Liver (tissue), 3 donors: ENCODE measurements at regions not wholly inside any gene's neighbourhood (a gene's known extent, or its start where the extent isn't known, plus 50 kb on each side); places are given as distances from the start of the nearest gene placed in this dataset.

ENCODE experiments used
- ATF3 ChIP-seq: IDR thresholded peaks from 2 replicates; pipeline ENCODE4 v1.6.1; 2016; ENCODE audit warnings: antibody characterized with exemption
- CTCF ChIP-seq: fragments of 150-350 bp; IDR thresholded peaks from 2 replicates; pipeline ENCODE4 v1.5.1; 2017; ENCODE audit warnings: improper control_type of control experiment, low read depth, low read length; ENCODE audit not compliant: missing input control
- FOXA1 ChIP-seq: IDR thresholded peaks from 2 replicates; pipeline ENCODE4 v1.6.1; 2016; ENCODE audit warnings: antibody characterized with exemption
- GABPA ChIP-seq, 2 donors: IDR thresholded peaks in 1 of 2; conservative IDR thresholded peaks in 1 of 2; 2 replicates each; pipeline ENCODE4 v1.6.1; 2016; ENCODE audit warnings: antibody characterized with exemption in 2 of 2, mild to moderate bottlenecking in 1 of 2, moderate library complexity in 1 of 2
- MAX ChIP-seq: IDR thresholded peaks from 2 replicates; pipeline ENCODE4 v1.6.1; 2016; ENCODE audit warnings: antibody characterized with exemption
- REST ChIP-seq: IDR thresholded peaks from 2 replicates; pipeline ENCODE4 v1.6.1; 2016; ENCODE audit warnings: antibody characterized with exemption, mild to moderate bottlenecking
- RXRA ChIP-seq, 2 donors: IDR thresholded peaks; 2 replicates each; pipeline ENCODE4 v1.6.1; 2017 to 2018; ENCODE audit warnings: antibody characterized with exemption in 2 of 2, mild to moderate bottlenecking in 1 of 2
- SP1 ChIP-seq: IDR thresholded peaks from 2 replicates; pipeline ENCODE4 v1.6.1; 2018; ENCODE audit warnings: antibody characterized with exemption, mild to moderate bottlenecking
- TAF1 ChIP-seq: conservative IDR thresholded peaks from 2 replicates; pipeline ENCODE4 v1.6.1; 2016; ENCODE audit warnings: antibody characterized with exemption, mild to moderate bottlenecking
- YY1 ChIP-seq: IDR thresholded peaks from 2 replicates; pipeline ENCODE4 v1.6.1; 2016; ENCODE audit warnings: antibody characterized with exemption, mild to moderate bottlenecking
- ZBTB33 ChIP-seq: IDR thresholded peaks from 2 replicates; pipeline ENCODE4 v1.6.1; 2016; ENCODE audit warnings: antibody characterized with exemption
- donor health status: healthy.
- donor health status: healthy.

GRCh38 chr14:82987502-82988124, 1454.0 kb upstream of the SEL1L start:
- no peak for TF ChIP-seq REST
- no peak for TF ChIP-seq FOXA1
- TF ChIP-seq CTCF: no peak
- no peak for TF ChIP-seq MAX
- TF ChIP-seq TAF1: no peak
- TF ChIP-seq ZBTB33: no peak
- no peak for TF ChIP-seq YY1
- TF ChIP-seq SP1: no peak
- TF ChIP-seq GABPA (IDR thresholded peaks at IDR 0.05 in 1 of 2, conservative IDR thresholded peaks at IDR 0.05 in 1 of 2): no peak
- no peak for TF ChIP-seq ATF3
- TF ChIP-seq RXRA (IDR thresholded peaks at IDR 0.05): no peak
